ENCODE measurements at regions not wholly inside any gene's neighbourhood (a gene's known extent, or its start where the extent isn't known, plus 50 kb on each side); places are given as distances from the start of the nearest gene placed in this dataset.

- Mint-ChIP-seq H3K27me3 (ENCODE audit: low read depth) (no peaks in the 10 kb centered on the region), H3K4me1 (no peaks in the 10 kb centered on the region), H3K4me3 (no peak overlapping the region), H3K27ac (no peak overlapping the region), H3K9me3 (peaks cover 31% of the 10 kb centered on the region), H3K36me3 (peaks cover 2% of the 10 kb centered on the region)
- ChIA-PET POLR2A (no interaction called here), CTCF (no interaction called here)
- DNase-seq (ENCODE audit: low spot score) (no peak), ATAC-seq (no peak)
- no peak for TF ChIP-seq EMX1 (CRISPR knock-in tag; IDR thresholded peaks at IDR 0.05)
- TF ChIP-seq ZBTB43 (CRISPR knock-in tag; IDR thresholded peaks at IDR 0.05): no peak
- TF ChIP-seq JAZF1 (CRISPR knock-in tag; IDR thresholded peaks at IDR 0.05): no peak
- no peak for TF ChIP-seq ERG (CRISPR knock-in tag; IDR thresholded peaks at IDR 0.05)
- TF ChIP-seq CBFB (CRISPR knock-in tag; IDR thresholded peaks at IDR 0.05; ENCODE audit: low read depth): no peak
- no peak for TF ChIP-seq GABPB1 (CRISPR knock-in tag; IDR thresholded peaks at IDR 0.05)
- no peak for TF ChIP-seq MYBL2 (CRISPR knock-in tag; IDR thresholded peaks at IDR 0.05)
- no peak for TF ChIP-seq RORB (CRISPR knock-in tag; IDR thresholded peaks at IDR 0.05)
- no peak for TF ChIP-seq ELF4 (CRISPR knock-in tag; IDR thresholded peaks at IDR 0.05; ENCODE audit: low read depth)
- TF ChIP-seq ZNF671 (CRISPR knock-in tag; IDR thresholded peaks at IDR 0.05): no peak
- no peak for TF ChIP-seq FOXK1 (CRISPR knock-in tag; IDR thresholded peaks at IDR 0.05)
- TF ChIP-seq FOXJ3 (CRISPR knock-in tag; IDR thresholded peaks at IDR 0.05; ENCODE audit: borderline replicate concordance): no peak
- no peak for TF ChIP-seq NR2C2 (CRISPR knock-in tag; IDR thresholded peaks at IDR 0.05)
- no peak for TF ChIP-seq ATF1 (CRISPR knock-in tag; IDR thresholded peaks at IDR 0.05)
- no peak for TF ChIP-seq HMGA2 (CRISPR knock-in tag; IDR thresholded peaks at IDR 0.05)
- TF ChIP-seq ZSCAN18 (CRISPR knock-in tag; IDR thresholded peaks at IDR 0.05): no peak
- TF ChIP-seq ZNF317 (CRISPR knock-in tag; IDR thresholded peaks at IDR 0.05; ENCODE audit: borderline replicate concordance, low read depth): no peak
Measured at GRCh38 chr13:109604894-109605293, 181.5 kb downstream of the IRS2 start.

- Mint-ChIP-seq H3K9me3 (peaks cover 26% of the 10 kb centered on the region), H3K36me3 (peaks cover 2% of the 10 kb centered on the region), H3K27me3 (ENCODE audit: low read depth) (no peaks in the 10 kb centered on the region), H3K27ac (no peak overlapping the region), H3K4me1 (no peaks in the 10 kb centered on the region), H3K4me3 (no peak overlapping the region)
- DNase-seq (ENCODE audit: low spot score) (no peak), ATAC-seq (no peak)
- ChIA-PET CTCF (no interaction called here), POLR2A (no interaction called here)
- TF ChIP-seq ZMAT4 (CRISPR knock-in tag; IDR thresholded peaks at IDR 0.05) (no peak), ZNF317 (CRISPR knock-in tag; IDR thresholded peaks at IDR 0.05; ENCODE audit: borderline replicate concordance, low read depth) (no peak), MAX (CRISPR knock-in tag; IDR thresholded peaks at IDR 0.05) (no peak), CDX4 (CRISPR knock-in tag; IDR thresholded peaks at IDR 0.05; ENCODE audit: borderline replicate concordance) (no peak), NFATC4 (CRISPR knock-in tag; IDR thresholded peaks at IDR 0.05) (no peak), SP1 (CRISPR knock-in tag; conservative IDR thresholded peaks at IDR 0.05) (no peak), GRHL2 (CRISPR knock-in tag; IDR thresholded peaks at IDR 0.05; ENCODE audit: insufficient replicate concordance, severe bottlenecking) (no peak), ATF2 (CRISPR knock-in tag; IDR thresholded peaks at IDR 0.05; ENCODE audit: borderline replicate concordance, low read depth) (no peak), ZNF416 (CRISPR knock-in tag; IDR thresholded peaks at IDR 0.05) (no peak), HMGXB4 (CRISPR knock-in tag; IDR thresholded peaks at IDR 0.05) (no peak), FOXP1 (CRISPR knock-in tag; IDR thresholded peaks at IDR 0.05; ENCODE audit: borderline replicate concordance) (no peak), ATF3 (CRISPR knock-in tag; conservative IDR thresholded peaks at IDR 0.05) (no peak)
Measured at GRCh38 chr13:109602356-109602755, 184.0 kb downstream of the IRS2 start.
